Stimulated activated CD4-positive, alpha-beta T cell treated with anti-CD3 and anti-CD28 coated beads, Interleukin-4, amount 100 ng/mL, for 4 hours (primary cell): ENCODE measurements at regions not wholly inside any gene's neighbourhood (a gene's known extent, or its start where the extent isn't known, plus 50 kb on each side); places are given as distances from the start of the nearest gene placed in this dataset.

ENCODE experiments used
- DNase-seq, 2 experiments: peaks; one replicate each; pipeline ENCODE4 v3.0.0-alpha.2; 2020

DNA sequence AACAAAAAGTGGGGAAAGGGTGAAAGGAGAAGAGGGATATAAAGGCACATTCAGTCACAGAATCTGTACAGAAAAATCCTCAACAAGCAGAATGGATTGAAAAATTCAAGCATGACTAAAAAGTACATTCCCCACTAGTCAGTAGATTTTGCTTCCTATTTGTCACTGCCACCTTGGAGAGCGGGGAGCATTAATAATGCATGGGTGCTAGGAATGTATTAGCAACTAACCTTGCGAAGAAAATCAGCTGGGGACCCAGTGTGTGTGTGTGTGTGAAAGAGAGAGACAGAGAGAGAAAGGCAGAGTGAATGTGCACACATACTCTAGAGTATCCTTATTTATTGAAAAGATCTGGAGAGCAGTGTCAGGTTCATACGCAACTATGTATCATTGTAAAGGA lies 968.7 kb upstream of the ZEB2 start:
- DNase-seq = no peak

DNA sequence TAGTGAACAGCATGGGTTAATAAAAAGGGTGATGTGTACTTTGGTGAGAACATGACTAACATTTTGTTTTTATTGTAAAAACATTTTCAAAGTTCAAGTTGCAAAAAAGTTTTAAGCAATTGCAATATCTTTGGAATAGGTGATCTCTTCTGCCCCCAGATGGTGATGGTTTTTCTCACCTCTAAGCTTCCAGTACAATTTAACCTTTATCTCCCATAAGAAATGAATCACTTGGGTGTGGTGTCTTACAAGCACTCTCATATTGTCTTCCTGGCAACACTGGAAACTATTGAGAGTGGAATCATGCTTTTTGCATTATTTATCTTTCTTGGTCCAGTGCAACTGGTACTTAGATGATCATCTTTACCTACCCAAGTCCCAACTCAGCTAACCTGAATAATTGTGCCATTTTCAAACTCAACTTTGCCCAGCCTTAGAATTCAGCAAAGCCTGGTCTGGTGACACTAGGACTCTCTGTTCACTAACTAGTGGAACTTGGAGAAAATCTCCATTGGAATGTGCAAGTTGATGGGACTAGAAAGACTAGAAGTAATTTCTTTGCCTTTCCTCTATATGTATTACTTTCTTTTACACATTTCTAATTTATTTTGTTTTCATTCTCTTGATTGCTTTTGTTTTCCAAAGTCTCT lies 964.7 kb upstream of the ZEB2 start:
- no peak for DNase-seq

DNA sequence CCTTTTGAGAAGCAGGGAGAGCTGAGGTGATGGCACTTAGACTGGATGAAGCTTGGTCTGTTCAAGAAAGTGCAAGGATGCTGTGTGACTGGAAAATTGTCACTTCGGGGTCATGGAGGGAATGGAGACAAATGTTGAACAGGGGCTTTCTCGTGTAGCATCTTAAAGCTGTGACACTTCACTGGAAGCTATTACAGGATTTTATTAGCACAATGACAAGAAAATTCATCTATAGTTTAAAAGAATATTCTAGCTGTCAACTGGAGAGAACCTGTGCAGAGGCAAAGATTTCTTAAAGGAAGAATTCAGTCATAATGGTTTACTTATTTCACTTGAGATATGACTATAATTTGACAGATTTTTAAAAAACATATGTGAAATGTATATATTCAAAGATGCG lies 963.9 kb upstream of the ZEB2 start:
- DNase-seq = no peak

DNA sequence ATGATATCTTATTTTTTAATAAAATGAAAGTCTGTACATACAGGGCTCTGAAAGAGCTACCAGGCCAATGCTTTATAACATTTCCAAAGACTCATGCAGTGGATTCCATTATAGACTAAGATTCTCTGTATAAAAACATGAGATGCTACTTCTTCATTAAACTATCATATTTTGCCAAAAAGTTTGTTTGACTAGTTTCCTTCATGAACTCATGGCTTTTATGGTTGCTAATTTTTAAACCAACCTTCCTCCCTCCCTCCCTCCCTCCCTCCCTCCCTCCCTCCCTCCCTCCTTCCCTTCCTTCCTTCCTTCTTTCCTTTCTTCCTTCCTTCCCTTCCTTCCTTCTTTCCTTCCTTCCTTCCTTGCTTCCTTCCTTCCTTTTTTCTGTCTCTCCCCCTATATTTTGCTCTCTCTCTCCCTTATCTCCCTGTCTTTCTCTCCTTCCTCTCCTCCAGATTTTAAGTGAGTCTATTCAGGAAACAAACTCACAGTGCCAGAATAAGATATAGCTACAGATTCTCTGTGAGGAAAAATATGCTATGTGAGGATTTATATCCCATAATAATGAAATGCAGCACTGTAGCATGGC lies 961.5 kb upstream of the ZEB2 start:
- DNase-seq = no peak

DNA sequence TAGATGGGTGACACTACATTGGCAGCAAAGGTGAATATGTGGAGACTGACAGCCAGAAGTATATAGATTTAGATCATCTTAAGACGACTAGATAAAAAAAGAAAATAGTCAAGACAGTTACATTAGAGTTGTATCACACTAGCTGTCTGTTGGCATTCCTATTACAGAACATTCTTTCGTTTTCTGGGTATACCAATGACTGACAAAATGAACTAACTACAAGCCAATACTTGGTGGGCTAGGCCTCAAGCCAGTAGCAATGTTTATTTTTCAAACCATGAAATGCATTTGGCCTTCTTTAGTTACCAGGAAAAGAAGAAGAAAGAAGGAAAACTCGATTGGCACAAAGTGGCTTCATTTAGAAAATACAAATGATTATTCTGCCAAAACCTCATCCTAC lies 944.9 kb upstream of the ZEB2 start:
- no peak for DNase-seq

DNA sequence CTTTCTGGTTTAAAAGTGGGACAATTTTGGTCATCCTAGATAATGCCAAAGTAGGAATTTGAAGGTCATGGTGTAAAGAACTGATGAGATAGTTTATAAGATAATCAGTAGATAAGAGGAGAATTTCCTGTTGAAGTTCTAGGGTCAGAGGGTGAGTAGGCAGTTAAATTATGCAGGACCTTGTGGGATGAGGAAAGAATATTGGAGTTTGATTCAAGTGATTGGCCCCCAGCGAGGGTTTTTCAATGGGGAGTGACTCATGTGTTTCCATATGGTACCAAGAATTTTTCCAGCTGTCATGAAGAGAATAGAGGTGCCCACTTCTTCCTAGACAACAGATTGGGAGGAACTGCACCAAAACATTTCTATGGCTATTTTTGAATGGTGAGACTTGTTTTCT lies 940.2 kb upstream of the ZEB2 start:
- no peak for DNase-seq

DNA sequence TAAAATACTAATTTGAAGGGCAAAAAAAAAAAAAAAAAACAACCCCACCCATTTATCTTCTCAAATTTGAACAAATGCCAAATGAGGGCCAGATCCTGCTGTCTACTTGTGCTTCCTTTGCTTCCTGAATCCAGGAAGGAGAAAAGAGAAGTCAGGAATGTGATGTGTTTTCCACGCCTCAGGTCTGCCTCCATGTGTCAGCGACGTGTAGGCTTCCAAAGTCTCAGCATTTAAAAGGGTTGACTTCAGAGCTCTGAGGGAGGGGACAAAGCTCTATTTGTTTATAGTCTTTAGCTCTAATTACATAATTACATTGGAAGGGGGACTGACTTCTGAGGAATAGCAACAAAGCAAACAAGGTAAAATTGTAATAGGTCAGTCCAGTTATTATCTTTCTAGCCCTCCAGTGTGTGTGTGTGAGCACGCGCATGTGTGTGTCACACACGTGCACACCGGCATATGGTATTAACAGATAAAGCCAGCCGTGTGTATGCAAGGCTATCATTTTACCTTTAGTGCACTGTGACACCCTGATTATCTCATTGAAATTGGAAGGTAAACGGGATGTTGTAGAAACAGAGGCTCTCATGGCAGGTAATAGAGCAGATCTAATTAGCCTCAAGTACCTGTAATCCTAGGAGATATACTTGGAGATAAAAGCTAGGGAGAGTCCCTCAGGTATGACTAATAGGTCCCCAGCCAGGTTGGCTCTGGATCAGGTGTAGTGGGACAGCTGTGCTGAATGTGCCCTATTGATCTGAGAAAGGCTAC lies 911.4 kb upstream of the ZEB2 start:
- no peak for DNase-seq

DNA sequence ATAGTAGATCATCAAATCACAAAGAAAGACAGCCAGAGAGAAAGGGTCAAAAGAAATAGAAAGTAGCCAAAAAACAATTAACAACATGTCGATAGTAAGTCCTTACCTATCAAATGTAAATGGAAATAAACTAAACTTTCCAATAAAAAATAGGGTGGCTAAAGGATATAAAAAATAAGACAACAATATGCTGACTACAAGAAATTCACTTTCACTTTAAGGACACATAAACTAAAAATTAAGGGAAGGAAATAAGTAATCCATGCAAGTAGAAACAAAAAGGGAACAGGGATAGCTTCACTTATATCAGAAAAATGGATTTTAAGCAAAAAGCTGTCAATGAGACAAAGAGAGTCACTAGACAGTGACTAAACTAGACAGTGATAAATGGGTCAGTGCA lies 903.9 kb upstream of the ZEB2 start:
- DNase-seq = no peak

DNA sequence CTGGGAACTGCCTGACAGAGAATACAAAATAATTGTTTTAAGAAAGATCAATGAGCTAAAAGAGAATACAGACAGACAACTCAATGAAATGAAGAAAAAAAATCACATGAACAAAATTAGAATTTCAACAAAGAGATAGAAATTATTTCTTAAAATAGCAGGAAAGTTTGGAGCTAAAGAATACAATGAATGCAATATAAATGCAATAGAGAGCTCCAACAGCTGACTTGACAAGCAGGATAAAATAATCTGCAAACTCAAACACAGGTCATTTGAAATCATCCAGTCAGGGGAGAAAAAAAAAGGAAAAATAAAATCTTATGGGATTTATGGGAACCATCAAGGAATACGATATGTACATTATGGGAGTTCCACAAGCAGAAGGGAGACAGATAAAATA lies 902.7 kb upstream of the ZEB2 start:
- no peak for DNase-seq

DNA sequence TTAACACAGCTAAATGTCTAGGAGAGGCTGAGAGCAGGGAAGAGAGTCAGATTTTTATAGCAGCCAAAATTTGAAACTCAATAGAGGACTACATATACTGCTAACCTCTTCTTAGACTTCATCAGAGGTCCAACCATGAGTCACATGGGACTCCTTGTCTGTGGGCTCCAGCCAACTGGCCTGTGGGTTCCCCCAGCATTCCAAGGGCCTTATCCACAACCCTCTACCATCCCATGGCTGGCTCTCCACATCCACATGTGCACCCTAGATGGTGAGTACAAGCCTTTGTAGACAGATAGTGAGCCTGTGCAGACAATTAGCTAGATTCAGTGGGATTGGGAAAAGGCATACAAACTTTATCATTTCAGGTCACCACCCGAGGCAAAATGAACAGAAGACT lies 901.9 kb upstream of the ZEB2 start:
- DNase-seq = no peak

DNA sequence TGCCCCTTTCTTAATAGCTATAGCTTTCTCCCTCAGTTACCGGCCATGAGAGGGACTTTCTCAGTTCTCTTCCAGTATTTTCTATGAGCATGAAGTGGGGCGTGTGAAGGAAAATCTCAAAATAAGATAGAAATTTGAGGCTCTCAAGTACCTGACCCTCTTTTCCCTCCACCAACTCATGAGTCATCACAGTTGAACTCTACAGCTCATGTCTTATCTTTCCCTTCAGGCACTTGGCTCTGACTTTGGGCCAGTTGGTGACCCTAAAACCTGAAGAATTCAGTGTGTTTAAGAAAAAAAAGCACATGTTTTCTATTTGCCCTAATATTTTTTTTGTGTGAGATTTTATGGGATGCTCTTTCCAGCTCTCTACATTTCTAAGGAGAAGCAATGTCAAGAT lies 896.7 kb upstream of the ZEB2 start:
- no peak for DNase-seq

DNA sequence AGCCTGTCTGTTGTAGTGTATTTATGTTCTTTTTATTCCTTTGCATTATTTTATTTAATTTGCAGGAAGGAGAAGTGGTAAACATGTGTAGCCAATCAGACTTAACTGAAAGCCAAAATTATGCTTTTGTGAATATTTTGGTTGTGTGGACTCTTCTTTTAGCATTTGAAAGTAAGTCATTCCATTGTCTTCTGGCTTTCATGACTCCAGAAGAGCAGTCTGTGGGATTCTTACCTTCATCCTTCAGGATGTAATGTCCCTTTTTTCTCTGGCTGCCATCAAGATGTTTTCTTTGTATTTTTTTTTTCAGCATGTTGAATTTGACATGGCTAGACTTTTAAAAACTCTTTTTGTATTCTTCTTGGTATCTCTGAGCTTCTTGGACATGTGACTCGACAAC lies 895.2 kb upstream of the ZEB2 start:
- DNase-seq = no peak

DNA sequence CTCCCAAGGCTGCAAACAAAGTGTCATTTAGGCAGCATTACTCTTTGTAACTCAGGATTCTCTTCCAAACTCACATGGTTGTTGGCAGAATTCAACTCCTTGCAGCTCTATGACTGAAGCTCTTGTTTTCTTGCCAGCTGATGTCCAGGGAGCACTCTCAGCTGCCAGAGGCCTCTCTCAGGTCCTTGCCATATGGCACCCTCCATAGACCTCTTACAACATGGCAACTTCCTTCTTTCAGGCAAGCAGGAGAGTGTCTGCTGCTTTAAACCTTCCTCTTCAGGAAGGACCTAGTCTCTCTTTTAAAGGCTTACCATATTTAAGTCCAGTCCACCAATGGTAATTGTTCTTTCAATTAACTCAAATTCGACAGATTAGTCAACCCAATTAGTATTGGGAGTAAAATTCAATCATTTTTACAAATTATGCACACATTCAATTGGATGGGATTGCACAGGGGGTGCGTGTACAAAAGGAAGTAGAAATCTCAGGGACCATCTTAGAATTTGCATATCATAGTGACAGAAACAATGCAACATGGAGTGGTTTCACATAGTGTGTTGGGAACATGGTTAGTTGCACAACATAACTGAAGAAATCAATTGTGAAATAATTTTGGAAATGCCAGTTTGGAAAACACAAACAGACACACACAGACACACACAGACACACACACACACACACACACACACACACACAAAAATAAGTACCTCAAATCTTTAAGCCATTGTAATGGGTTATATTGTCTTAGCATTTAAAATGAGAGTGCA lies 893.5 kb upstream of the ZEB2 start:
- no peak for DNase-seq

DNA sequence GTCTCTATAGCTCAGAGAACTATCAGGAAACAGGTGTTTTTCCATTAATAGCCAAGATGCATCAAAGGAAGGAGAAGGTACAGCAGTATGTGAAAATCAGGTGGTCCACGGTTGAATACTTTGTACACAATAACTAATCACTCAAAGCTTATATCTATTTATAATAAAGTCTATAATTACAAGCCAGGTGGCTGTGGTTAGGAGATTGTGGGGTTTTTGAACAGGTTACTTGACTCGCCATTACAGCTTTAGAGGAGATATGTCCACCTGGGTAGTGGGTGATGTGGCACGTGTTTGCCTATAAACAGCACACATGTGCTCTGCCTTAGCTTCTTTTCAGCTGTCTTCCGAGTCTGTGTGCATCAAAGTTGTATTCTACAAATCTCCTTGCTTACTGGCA lies 892.2 kb upstream of the ZEB2 start:
- DNase-seq = no peak

DNA sequence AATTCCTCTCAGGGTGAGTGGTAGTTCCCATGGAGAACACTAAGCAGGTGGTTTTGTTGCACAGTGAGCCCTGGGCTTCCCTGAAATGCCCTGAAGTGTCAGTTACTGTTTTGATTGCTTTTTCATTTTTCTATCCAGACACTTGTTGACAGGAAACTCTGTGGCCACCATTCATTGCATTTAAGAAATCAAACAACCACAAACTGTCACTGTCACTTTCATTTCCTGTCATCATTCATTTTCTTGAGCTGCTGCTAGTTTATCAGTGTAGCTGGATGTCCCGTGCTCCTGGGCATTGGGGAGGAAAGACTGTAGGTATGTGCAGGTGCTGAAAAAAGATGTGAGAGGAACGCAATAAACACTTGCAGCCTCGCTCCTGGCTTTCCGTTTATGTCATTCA lies 891.6 kb upstream of the ZEB2 start:
- no peak for DNase-seq

DNA sequence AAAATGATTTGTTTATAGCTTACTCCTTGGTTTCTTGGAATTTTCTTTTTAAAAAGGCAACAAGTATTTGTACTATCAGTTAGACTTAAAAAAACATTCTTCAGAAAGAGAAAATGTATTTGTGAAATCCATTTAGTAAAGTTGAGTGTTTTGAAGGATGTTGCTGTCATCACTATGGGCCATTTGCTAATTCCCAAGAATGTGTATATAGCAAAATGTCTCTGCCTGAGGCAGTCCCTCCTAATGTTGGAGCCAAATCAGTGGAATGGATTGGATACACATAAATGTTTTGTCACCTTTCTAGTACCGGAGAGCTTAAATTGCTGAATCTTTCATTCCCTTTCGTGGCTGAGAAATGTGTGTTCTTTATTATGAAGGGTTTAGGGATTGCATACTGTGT lies 890.2 kb upstream of the ZEB2 start:
- DNase-seq = no peak

DNA sequence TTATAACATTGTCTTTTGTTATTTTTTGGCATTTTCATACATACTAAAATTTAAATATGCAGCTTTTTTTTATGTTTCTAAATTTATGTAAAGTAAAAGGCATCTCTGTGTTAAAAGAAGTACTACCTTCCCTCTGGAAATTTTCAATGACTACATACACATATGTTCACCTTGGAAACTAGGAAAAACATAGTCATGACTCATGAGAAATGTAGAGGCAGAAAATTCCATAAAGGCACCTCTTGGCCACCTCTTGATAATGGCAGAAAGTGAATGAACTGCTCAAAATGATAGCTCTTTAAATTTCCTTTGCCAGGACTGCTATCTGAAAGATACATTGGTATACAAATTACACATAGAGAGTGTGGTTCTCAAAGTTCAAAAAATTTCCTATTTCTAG lies 889.1 kb upstream of the ZEB2 start:
- no peak for DNase-seq

DNA sequence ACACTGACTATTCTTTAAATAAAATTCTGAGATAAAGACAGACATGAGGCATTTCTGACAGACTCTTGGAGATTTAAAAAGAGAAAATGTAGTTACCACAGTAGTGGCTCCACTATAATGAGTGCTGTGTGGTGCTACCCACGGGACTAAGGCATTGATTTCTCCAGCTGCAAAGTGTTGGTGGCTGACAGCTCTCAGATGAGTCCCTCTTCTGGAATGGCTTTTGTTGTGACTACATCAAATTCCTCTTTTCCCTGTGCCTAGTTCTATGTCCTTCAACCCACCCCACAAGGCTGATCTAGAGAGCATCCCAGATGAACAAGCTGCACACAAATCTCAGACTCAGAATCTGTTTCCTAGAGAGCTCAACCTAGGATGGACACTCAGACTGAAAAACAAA lies 884.8 kb upstream of the ZEB2 start:
- no peak for DNase-seq

DNA sequence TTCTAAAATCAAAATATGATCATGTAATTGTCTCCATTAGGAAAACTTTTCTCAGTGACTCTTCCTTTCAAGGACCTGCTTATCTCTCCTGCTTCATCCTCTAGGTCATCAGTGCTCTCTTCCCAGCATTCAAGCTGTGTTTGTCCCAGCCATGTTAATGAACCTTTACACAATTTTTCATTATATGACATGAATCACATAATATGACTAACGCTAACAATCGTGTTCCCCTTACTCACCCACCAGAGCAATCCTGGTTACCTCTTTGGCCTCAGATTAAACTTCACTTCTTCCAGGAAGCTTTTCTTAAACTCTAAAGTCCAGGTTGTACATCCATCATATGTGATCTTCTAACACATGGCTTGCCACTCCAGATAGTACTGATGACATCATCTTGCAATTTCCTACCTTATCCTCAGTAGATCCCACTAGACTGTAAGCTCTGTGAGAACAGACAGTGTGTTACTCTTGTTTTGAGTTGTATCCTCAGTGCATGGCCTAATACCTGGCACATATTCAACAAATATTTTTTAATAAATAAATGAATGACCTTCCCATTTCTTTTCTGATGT lies 882.9 kb upstream of the ZEB2 start:
- DNase-seq = no peak

DNA sequence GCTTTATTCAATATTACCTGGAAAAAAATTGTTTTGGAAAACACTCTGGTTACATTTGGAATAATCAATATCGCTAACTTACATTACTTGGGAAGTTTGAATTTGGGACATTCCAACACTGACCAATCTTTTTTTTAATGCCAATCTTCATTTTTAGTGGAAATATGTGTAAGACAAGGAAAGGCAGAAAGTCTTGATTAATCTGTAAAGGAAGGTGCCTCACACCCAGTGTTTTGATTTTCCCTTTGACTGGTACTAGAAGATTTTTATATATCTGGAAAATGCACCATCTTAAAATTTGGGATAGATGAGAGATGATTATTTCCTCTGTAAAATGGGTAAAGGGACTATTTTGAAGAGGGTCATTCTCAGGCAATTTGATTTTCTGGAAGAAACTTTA lies 879.2 kb upstream of the ZEB2 start:
- DNase-seq = no peak

DNA sequence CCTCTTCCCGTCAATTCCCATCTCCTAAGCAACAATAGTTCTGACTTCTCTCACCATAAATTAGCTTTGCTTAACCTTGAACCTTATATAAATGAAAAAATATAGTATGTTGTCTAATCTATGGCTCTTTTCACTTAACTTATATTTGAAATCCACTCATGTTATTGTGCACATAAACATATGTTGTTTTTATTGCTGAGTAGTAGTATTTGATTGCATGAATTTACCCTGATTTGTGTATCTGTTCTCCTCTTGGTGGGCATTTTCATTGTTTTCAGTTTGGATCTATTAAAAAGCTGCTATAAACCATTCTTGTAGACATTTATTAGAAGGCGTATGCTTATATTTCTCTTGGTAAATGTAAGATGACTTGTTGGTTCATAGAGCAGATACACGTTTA lies 874.3 kb upstream of the ZEB2 start:
- no peak for DNase-seq

DNA sequence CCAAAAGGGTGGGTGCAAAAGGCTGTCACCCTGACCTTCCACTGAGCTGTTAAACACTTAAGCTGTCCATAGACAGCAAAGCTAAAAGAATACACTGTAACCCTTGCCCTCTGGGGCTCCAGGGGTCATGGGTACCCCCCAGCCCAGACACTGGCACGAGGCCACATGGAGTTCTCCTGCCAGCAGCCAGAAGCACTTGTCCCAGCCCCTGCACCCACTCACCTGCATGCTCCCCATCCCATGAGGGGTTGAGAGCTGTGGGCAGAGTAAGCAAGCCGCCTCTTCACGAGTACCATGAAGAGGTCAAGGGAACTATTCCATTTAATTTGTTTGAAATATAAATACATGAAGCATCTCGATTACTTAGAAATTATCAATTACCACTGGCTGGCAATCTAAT lies 867.1 kb upstream of the ZEB2 start:
- DNase-seq = no peak

DNA sequence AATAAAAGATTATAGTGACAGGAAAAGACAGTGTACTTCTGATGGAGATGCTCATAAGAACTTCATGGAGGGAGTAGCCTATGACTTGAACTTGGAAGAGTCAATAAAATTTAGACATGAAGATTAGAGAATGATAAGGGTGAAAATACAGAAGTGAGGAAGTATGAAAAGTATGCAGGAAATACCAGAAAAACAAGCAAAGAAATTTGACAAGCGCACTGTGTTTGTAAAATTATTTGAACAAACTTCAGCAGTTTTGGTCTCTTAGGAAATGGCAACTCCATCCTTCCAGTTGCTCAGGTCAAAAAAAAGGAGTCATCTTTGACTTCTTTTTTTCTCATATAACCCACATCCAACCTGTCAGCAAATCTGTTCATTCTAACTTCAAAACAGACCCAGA lies 864.0 kb upstream of the ZEB2 start:
- DNase-seq = no peak
